SK-N-SH (cell line): ENCODE measurements at regions not wholly inside any gene's neighbourhood (a gene's known extent, or its start where the extent isn't known, plus 50 kb on each side); places are given as distances from the start of the nearest gene placed in this dataset.

ENCODE experiments used
- CTCF ChIA-PET: fragments of 300-600, 350-600 bp; formaldehyde crosslinking; extraction: SDS; loops from one replicate; lab custom pipeline; 2021; lab: Yijun Ruan, JAX
- POLR2A ChIA-PET: fragments of 350-600 bp; sonication (Branson Sonifier 250); formaldehyde crosslinking; extraction: SDS; loops from one replicate; lab custom pipeline; 2020; ENCODE audit warnings: antibody characterized with exemption, inconsistent platforms; lab: Yijun Ruan, JAX
- DNase-seq: peaks from one replicate; pipeline ENCODE4 v3.0.0; 2012
- H2AFZ ChIP-seq: fragments of 200-600 bp; sonication (generic); 2 replicates; pipeline ENCODE4 v1.8.1; 2016; ENCODE audit warnings: antibody characterized with exemption, mild to moderate bottlenecking, low read depth
- H3F3A ChIP-seq: fragments of 200-600 bp; sonication (generic); replicated peaks from 2 replicates; pipeline ENCODE3; 2016; ENCODE audit warnings: antibody characterized with exemption, mild to moderate bottlenecking; ENCODE audit not compliant: insufficient read depth
- H3K27ac ChIP-seq, 2 experiments: fragments of 200-500 bp in 1 of 2; fragments of 200-600 bp in 1 of 2; sonication (Bioruptor generic) in 1 of 2; sonication (generic), shearing (Covaris generic) in 1 of 2; 2 replicates each; pipeline versions ENCODE4 v1.5.1 to v1.6.1; 2014 to 2016; ENCODE audit warnings: low read depth in 2 of 2, inconsistent platforms in 1 of 2, low read length in 1 of 2, mild to moderate bottlenecking in 1 of 2, mixed read lengths in 1 of 2
- H3K27me3 ChIP-seq: fragments of 200-600 bp; sonication (generic), shearing (Covaris generic); 2 replicates; pipeline ENCODE4 v1.6.1; 2016; ENCODE audit warnings: mixed run types; ENCODE audit not compliant: insufficient read depth
- H3K36me3 ChIP-seq, 2 experiments: fragments of 200-500 bp in 1 of 2; fragments of 200-600 bp in 1 of 2; sonication (Bioruptor generic) in 1 of 2; sonication (generic) in 1 of 2; replicated peaks in 1 of 2; 2 replicates each; pipeline versions ENCODE3 to v1.5.1; 2014 to 2016; ENCODE audit warnings: low read length in 1 of 2, mild to moderate bottlenecking in 1 of 2; ENCODE audit not compliant: insufficient read depth in 2 of 2, control insufficient read depth in 1 of 2
- H3K4me1 ChIP-seq, 2 experiments: fragments of 200-500 bp in 1 of 2; fragments of 200-600 bp in 1 of 2; sonication (Bioruptor generic) in 1 of 2; sonication (generic), shearing (Covaris generic) in 1 of 2; 2 replicates each; pipeline versions ENCODE4 v1.5.1 to v1.6.1; 2014 to 2016; ENCODE audit warnings: low read depth in 1 of 2, low read length in 1 of 2, mixed run types in 1 of 2; ENCODE audit not compliant: insufficient read depth in 2 of 2, control insufficient read depth in 1 of 2
- H3K4me2 ChIP-seq: fragments of 200-600 bp; sonication (generic), shearing (Covaris generic); 2 replicates; pipeline ENCODE4 v1.6.1; 2017; ENCODE audit warnings: mixed run types
- H3K4me3 ChIP-seq, 2 experiments: fragments of 200-500 bp in 1 of 2; fragments of 200-600 bp in 1 of 2; sonication (Bioruptor generic) in 1 of 2; sonication (generic), shearing (Covaris generic) in 1 of 2; 2 replicates each; pipeline versions ENCODE4 v1.5.1 to v1.8.1; 2014 to 2016; ENCODE audit warnings: low read depth in 2 of 2, inconsistent platforms in 1 of 2, low read length in 1 of 2, mild to moderate bottlenecking in 1 of 2, mixed read lengths in 1 of 2, moderate library complexity in 1 of 2
- H3K79me2 ChIP-seq: fragments of 200-600 bp; sonication (generic); 2 replicates; pipeline ENCODE4 v1.8.1; 2017; ENCODE audit warnings: mild to moderate bottlenecking; ENCODE audit not compliant: insufficient read depth
- H3K9ac ChIP-seq: fragments of 200-600 bp; sonication (generic); 2 replicates; pipeline ENCODE4 v1.6.1; 2017; ENCODE audit warnings: mixed run types
- H3K9me2 ChIP-seq: fragments of 200-600 bp; sonication (generic); 2 replicates; pipeline ENCODE4 v1.6.1; 2017; ENCODE audit warnings: mixed run types
- H3K9me3 ChIP-seq: fragments of 200-600 bp; sonication (generic); 2 replicates; pipeline ENCODE4 v1.6.1; 2017; ENCODE audit warnings: mixed run types, mild to moderate bottlenecking, moderate library complexity
- H4K20me1 ChIP-seq: fragments of 200-600 bp; sonication (generic); 2 replicates; pipeline ENCODE4 v1.6.1; 2017; ENCODE audit warnings: mild to moderate bottlenecking, mixed run types; ENCODE audit not compliant: insufficient read depth
- CHD2 ChIP-seq: fragments of 150-350 bp; IDR thresholded peaks from 2 replicates; pipeline ENCODE4 v1.6.1; 2018; ENCODE audit warnings: low read length; ENCODE audit not compliant: partially characterized antibody
- ELF1 ChIP-seq: IDR thresholded peaks from 2 replicates; pipeline ENCODE4 v1.4.0; 2012
- EP300 ChIP-seq, 2 experiments: IDR thresholded peaks; 2 replicates each; pipeline versions ENCODE4 v1.4.0 to v1.6.1; 2012; ENCODE audit warnings: borderline replicate concordance in 1 of 2, low read depth in 1 of 2, low read length in 1 of 2
- EZH2phosphoT487 ChIP-seq: fragments of 200-600 bp; sonication (generic); IDR thresholded peaks from 2 replicates; pipeline ENCODE4 v1.6.1; 2017; ENCODE audit warnings: low read depth, mixed run types, mild to moderate bottlenecking, antibody characterized with exemption, moderate library complexity, borderline replicate concordance
- FOSL2 ChIP-seq: IDR thresholded peaks from 2 replicates; pipeline ENCODE4 v1.4.0; 2012; ENCODE audit warnings: low read depth, mild to moderate bottlenecking, moderate library complexity, borderline replicate concordance
- FOXJ3 ChIP-seq: sonication (generic); formaldehyde crosslinking; IDR thresholded peaks from 2 replicates; pipeline ENCODE4 v1.5.1; 2020; ENCODE audit warnings: mild to moderate bottlenecking, missing genetic modification reagents
- FOXM1 ChIP-seq: IDR thresholded peaks from 2 replicates; pipeline ENCODE4 v1.4.0; 2012; ENCODE audit warnings: low read depth, mild to moderate bottlenecking
- MEF2A ChIP-seq: IDR thresholded peaks from 2 replicates; pipeline ENCODE4 v1.4.0; 2012; ENCODE audit warnings: low read depth, borderline replicate concordance
- MXI1 ChIP-seq: IDR thresholded peaks from 2 replicates; pipeline ENCODE4 v1.6.1; 2012; ENCODE audit warnings: mild to moderate bottlenecking, low read depth, low read length, improper control_type of control experiment
- NFIC ChIP-seq: IDR thresholded peaks from 2 replicates; pipeline ENCODE4 v1.4.0; 2012; ENCODE audit warnings: borderline replicate concordance
- NRF1 ChIP-seq: IDR thresholded peaks from 2 replicates; pipeline ENCODE4 v1.6.1; 2012; ENCODE audit warnings: low read depth, mild to moderate bottlenecking, low read length
- POLR2AphosphoS5 ChIP-seq: IDR thresholded peaks from 2 replicates; pipeline ENCODE4 v1.6.1; 2012; ENCODE audit warnings: low read depth, low read length
- RCOR1 ChIP-seq: fragments of 150-350 bp; IDR thresholded peaks from 2 replicates; pipeline ENCODE4 v1.6.1; 2017; ENCODE audit warnings: antibody characterized with exemption, low read length
- RXRA ChIP-seq: IDR thresholded peaks from 2 replicates; pipeline ENCODE4 v1.4.0; 2012; ENCODE audit warnings: low read depth, mild to moderate bottlenecking, borderline replicate concordance
- SMC3 ChIP-seq: IDR thresholded peaks from 2 replicates; pipeline ENCODE4 v1.6.1; 2012; ENCODE audit warnings: low read depth, low read length, improper control_type of control experiment
- TAF1 ChIP-seq: IDR thresholded peaks from 2 replicates; pipeline ENCODE4 v1.6.1; 2012; ENCODE audit warnings: low read depth, mild to moderate bottlenecking, low read length, moderate library complexity, borderline replicate concordance
- TCF12 ChIP-seq: IDR thresholded peaks from 2 replicates; pipeline ENCODE4 v1.4.0; 2012
- YY1 ChIP-seq: IDR thresholded peaks from 2 replicates; pipeline ENCODE4 v1.4.0; 2012; ENCODE audit warnings: low read depth, mild to moderate bottlenecking
- ZBTB33 ChIP-seq: IDR thresholded peaks from 2 replicates; pipeline ENCODE4 v1.4.0; 2012; ENCODE audit warnings: low read depth, borderline replicate concordance
- WGBS: methylation state at CpG from one replicate; pipeline ENCODE4 v1.1.6; 2017; ENCODE audit warnings: low lambda C conversion rate; 5-methylcytosine and 5-hydroxymethylcytosine counted together
- TF ChIP-seq, protein P1 (sequence below): fragments of 150-350 bp; IDR thresholded peaks from 2 replicates; pipeline ENCODE4 v1.6.1; 2016; ENCODE audit warnings: mild to moderate bottlenecking, low read depth, low read length
- TF ChIP-seq, protein P2 (sequence below): fragments of 150-350 bp; IDR thresholded peaks from 2 replicates; pipeline ENCODE4 v1.6.1; 2017; ENCODE audit warnings: antibody characterized with exemption, low read length, low read depth, borderline replicate concordance

GRCh38 chr6:72458521-72458920, 163.3 kb upstream of the KCNQ5 start:
- ChIA-PET POLR2A (no interaction called here), CTCF (interaction anchor here (0.6 kb wide), 1 partner anchor 622 kb away, joined by 3 read pairs; no protein-coding TSS in a partner anchor)
- H3K4me3 ChIP-seq, result no peak overlapping the region
- H3K27ac ChIP-seq, result no peak overlapping the region
- H3K9me3 ChIP-seq, result no peaks in the 10 kb centered on the region
- WGBS, result 94% methylated on average over 2 of the region's 2 CpGs
- H3K4me1 ChIP-seq, result no peaks in the 10 kb centered on the region
- DNase-seq, result no peak
- no peaks in the 10 kb centered on the region for H3K79me2 ChIP-seq
- TF ChIP-seq MXI1 (no peak), EZH2phosphoT487 (no peak), ELF1 (no peak), MEF2A (no peak), EP300 (IDR thresholded peaks at IDR 0.05; ENCODE audit: borderline replicate concordance in 1 of 2, low read depth in 1 of 2, low read length in 1 of 2) (no peak), CHD2 (no peak), NRF1 (no peak), TCF12 (no peak), YY1 (no peak), ZBTB33 (no peak), TAF1 (no peak), RCOR1 (no peak), NFIC (no peak)
- TF ChIP-seq, protein P1, sequence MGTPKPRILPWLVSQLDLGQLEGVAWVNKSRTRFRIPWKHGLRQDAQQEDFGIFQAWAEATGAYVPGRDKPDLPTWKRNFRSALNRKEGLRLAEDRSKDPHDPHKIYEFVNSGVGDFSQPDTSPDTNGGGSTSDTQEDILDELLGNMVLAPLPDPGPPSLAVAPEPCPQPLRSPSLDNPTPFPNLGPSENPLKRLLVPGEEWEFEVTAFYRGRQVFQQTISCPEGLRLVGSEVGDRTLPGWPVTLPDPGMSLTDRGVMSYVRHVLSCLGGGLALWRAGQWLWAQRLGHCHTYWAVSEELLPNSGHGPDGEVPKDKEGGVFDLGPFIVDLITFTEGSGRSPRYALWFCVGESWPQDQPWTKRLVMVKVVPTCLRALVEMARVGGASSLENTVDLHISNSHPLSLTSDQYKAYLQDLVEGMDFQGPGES, result no peak
- TF ChIP-seq, protein P2, sequence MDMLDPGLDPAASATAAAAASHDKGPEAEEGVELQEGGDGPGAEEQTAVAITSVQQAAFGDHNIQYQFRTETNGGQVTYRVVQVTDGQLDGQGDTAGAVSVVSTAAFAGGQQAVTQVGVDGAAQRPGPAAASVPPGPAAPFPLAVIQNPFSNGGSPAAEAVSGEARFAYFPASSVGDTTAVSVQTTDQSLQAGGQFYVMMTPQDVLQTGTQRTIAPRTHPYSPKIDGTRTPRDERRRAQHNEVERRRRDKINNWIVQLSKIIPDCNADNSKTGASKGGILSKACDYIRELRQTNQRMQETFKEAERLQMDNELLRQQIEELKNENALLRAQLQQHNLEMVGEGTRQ, result no peak
- H3K9me2 ChIP-seq, result no peaks in the 10 kb centered on the region
- no peak overlapping the region for H3K9ac ChIP-seq
- H3K36me3 ChIP-seq, result no peaks in the 10 kb centered on the region
- H2AFZ ChIP-seq, result no peak overlapping the region
- H3K27me3 ChIP-seq, result no peaks in the 10 kb centered on the region
- no peak overlapping the region for H3K4me2 ChIP-seq
- H4K20me1 ChIP-seq, result no peaks in the 10 kb centered on the region
- H3F3A ChIP-seq, result no peaks in the 10 kb centered on the region

- no peaks in the 10 kb centered on the region for H3K36me3 ChIP-seq
- H3F3A ChIP-seq, result no peaks in the 10 kb centered on the region
- H3K9me3 ChIP-seq, result no peaks in the 10 kb centered on the region
- H3K27ac ChIP-seq, result no peak overlapping the region
- no peak overlapping the region for H3K4me3 ChIP-seq
- no peaks in the 10 kb centered on the region for H3K79me2 ChIP-seq
- no peaks in the 10 kb centered on the region for H3K9me2 ChIP-seq
- H3K4me2 ChIP-seq, result no peak overlapping the region
- no peaks in the 10 kb centered on the region for H4K20me1 ChIP-seq
- WGBS, result 92% methylated on average over 1 of the region's 1 CpG
- H2AFZ ChIP-seq, result no peak overlapping the region
- no peak for DNase-seq
- peaks cover 0 to 14% of the 10 kb centered on the region in 2 experiments; a peak in 2 of 4 replicates for H3K4me1 ChIP-seq
- no peak overlapping the region for H3K9ac ChIP-seq
- H3K27me3 ChIP-seq, result no peaks in the 10 kb centered on the region
- ChIA-PET CTCF (interaction anchor here (1.7 kb wide), 1 partner anchor 49 kb away, joined by 3 read pairs; no protein-coding TSS in a partner anchor), POLR2A (no interaction called here)
- TF ChIP-seq FOXJ3 (CRISPR knock-in tag) (no peak), FOSL2 (no peak), SMC3 (no peak), ELF1 (no peak), TCF12 (no peak), NRF1 (no peak), EP300 (IDR thresholded peaks at IDR 0.05; ENCODE audit: borderline replicate concordance in 1 of 2, low read depth in 1 of 2, low read length in 1 of 2) (no peak), FOXM1 (no peak), CHD2 (no peak), RCOR1 (no peak), TAF1 (no peak), RXRA (no peak), ZBTB33 (no peak), MEF2A (no peak), POLR2AphosphoS5 (no peak)
- TF ChIP-seq, protein P2, result no peak
Observed at GRCh38 chr6:72461144-72461543, 160.7 kb upstream of the KCNQ5 start.
